Type B pancreatic cell (in vitro differentiated cells): ENCODE measurements at regions not wholly inside any gene's neighbourhood (a gene's known extent, or its start where the extent isn't known, plus 50 kb on each side); places are given as distances from the start of the nearest gene placed in this dataset.
"Not testable (repeated sequence)": the region's sequence is repeated elsewhere in the genome, so short reads cannot be mapped to it uniquely, and the experiment has no call there.

Experiments used
- DNase-seq: peaks from one replicate; pipeline ENCODE4 v3.0.0; 2021; ENCODE audit warnings: mixed read lengths; ENCODE audit not compliant: unreplicated experiment; ENCODE audit errors: extremely low spot score
- H3K27ac Mint-ChIP-seq: 2 replicates; pipeline ENCODE4 v1.8.0; 2021; ENCODE audit warnings: mild to moderate bottlenecking, mixed read lengths
- H3K27me3 Mint-ChIP-seq: 2 replicates; pipeline ENCODE4 v1.8.0; 2021; ENCODE audit warnings: mixed read lengths
- H3K36me3 Mint-ChIP-seq: 2 replicates; pipeline ENCODE4 v1.8.0; 2021; ENCODE audit warnings: mixed read lengths
- H3K4me1 Mint-ChIP-seq: one replicate; pipeline ENCODE4 v1.8.0; 2021; ENCODE audit warnings: mixed read lengths; ENCODE audit not compliant: unreplicated experiment
- H3K4me3 Mint-ChIP-seq: 2 replicates; pipeline ENCODE4 v1.8.0; 2021; ENCODE audit warnings: mild to moderate bottlenecking, mixed read lengths
- H3K9me3 Mint-ChIP-seq: 2 replicates; pipeline ENCODE4 v1.8.0; 2021; ENCODE audit warnings: mixed read lengths
- TF ChIP-seq, protein P1 (sequence below): fragments of 200-600 bp; sonication (generic); conservative IDR thresholded peaks from 2 replicates; pipeline ENCODE4 v1.5.0; 2021; ENCODE audit warnings: antibody characterized with exemption, mild to moderate bottlenecking

DNA sequence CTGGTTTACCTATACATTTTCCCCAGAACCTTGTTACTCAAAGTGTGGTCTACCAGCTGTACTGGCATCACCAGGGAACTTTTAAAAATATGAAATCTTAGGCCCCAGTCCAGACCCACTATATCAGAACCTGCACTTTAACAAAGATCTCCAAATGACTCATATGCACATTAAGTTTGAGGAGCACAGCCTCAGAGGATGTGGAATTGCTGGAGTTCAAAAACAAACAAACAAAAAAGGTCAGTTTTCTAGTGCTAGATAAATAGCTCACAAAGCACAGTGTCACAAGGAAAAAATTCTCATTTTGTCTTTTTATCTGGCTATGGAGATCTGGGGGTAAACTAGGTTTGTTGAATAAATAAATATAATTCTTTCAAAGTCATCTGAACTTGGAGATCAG lies 68.9 kb upstream of the ANKRD55 start:
- Mint-ChIP-seq H3K27ac (no peak overlapping the region), H3K4me1 (peaks cover 16% of the 10 kb centered on the region), H3K27me3 (no peaks in the 10 kb centered on the region), H3K9me3 (peaks cover 13% of the 10 kb centered on the region), H3K4me3 (no peak overlapping the region), H3K36me3 (no peaks in the 10 kb centered on the region)
- DNase-seq = no peak
- TF ChIP-seq, protein P1, sequence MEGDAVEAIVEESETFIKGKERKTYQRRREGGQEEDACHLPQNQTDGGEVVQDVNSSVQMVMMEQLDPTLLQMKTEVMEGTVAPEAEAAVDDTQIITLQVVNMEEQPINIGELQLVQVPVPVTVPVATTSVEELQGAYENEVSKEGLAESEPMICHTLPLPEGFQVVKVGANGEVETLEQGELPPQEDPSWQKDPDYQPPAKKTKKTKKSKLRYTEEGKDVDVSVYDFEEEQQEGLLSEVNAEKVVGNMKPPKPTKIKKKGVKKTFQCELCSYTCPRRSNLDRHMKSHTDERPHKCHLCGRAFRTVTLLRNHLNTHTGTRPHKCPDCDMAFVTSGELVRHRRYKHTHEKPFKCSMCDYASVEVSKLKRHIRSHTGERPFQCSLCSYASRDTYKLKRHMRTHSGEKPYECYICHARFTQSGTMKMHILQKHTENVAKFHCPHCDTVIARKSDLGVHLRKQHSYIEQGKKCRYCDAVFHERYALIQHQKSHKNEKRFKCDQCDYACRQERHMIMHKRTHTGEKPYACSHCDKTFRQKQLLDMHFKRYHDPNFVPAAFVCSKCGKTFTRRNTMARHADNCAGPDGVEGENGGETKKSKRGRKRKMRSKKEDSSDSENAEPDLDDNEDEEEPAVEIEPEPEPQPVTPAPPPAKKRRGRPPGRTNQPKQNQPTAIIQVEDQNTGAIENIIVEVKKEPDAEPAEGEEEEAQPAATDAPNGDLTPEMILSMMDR = no peak

DNA sequence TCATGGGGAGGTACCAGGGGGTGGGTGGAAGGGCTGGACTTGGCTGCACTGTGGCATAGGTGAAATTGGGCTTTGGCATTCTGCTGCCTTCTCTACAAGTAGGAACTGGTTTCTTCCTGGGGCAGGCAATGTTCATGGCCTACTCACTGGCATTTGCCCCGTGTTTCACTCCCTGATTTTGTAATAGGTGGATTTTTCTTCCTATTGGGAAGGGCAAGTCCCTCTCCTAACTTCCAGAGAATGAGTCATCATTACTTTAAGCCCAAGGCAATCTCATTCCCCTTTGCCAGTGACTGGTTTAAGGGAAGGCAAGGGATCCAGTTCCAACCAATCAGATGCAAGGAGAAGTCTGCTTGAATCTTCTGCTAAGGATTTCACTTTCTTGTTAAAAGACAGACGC lies 67.9 kb upstream of the ANKRD55 start:
- TF ChIP-seq, protein P1 = no peak
- no peak for DNase-seq
- peaks cover 16% of the 10 kb centered on the region for H3K4me1 Mint-ChIP-seq
- no peak overlapping the region for H3K27ac Mint-ChIP-seq
- H3K9me3 Mint-ChIP-seq = peaks cover 5% of the 10 kb centered on the region
- H3K27me3 Mint-ChIP-seq = no peaks in the 10 kb centered on the region
- no peak overlapping the region for H3K4me3 Mint-ChIP-seq
- H3K36me3 Mint-ChIP-seq = no peaks in the 10 kb centered on the region

DNA sequence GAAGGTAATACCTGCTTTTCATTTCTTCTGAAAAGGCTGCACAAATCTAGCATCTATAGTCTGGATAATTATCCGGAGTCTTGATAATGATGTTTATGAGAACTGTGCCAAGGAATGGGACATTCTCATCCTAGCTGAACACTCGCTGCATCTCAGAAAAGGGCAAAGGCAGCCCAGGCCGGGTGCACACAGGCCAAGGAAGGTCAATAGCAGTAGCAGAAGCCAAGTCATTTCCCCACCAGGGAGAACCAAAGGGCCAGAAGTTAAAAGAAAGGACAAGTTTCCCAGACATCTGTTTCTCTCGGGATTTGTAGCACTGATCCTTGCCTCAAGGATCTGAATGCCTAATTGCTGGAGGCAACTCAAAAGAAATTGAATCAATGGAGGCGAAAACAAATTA lies 66.1 kb upstream of the ANKRD55 start:
- Mint-ChIP-seq H3K27ac (no peak overlapping the region), H3K4me1 (peaks cover 13% of the 10 kb centered on the region), H3K9me3 (no peaks in the 10 kb centered on the region), H3K4me3 (no peak overlapping the region), H3K36me3 (no peaks in the 10 kb centered on the region), H3K27me3 (no peaks in the 10 kb centered on the region)
- no peak for DNase-seq
- TF ChIP-seq, protein P1 = no peak

DNA sequence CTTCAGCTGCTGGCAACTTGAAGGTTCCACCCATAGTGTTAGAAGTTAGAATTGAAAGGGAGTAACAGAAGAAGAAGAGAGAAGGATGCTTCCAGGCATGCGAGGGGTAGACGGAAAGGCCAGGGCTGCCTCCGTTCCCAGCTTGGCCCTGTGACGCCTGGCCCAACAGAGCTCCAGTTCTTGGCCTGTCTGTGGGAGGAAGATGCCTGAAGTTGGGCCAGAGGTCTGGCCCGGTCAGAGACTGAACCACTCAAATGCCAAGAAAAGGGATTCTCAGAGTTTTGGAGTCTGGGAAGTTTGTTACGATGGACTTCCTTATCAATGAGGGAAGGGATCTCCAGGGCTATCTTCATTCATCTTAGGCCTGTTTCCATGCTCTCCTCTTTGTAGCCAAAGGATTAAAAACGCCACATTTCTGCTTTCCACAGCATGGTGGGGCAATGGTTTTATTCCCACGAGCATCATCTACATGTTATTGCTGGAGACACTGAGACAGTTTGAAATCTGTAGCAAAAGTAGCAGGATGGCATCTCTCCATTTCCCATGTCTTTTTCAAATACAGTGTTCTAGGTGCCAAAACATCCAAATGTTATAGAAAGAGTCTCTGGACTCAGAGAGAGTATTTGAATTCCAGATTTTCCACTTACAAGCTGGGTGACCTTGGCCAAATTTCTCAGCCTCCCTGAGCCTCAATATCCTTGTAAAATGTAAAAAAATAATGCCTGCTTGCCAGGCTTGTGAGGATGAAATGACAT lies 65.4 kb upstream of the ANKRD55 start:
- Mint-ChIP-seq H3K4me1 (peaks cover 13% of the 10 kb centered on the region), H3K27me3 (no peaks in the 10 kb centered on the region), H3K9me3 (no peaks in the 10 kb centered on the region), H3K36me3 (no peaks in the 10 kb centered on the region), H3K4me3 (no peak overlapping the region), H3K27ac (no peak overlapping the region)
- TF ChIP-seq, protein P1 = no peak
- no peak for DNase-seq

DNA sequence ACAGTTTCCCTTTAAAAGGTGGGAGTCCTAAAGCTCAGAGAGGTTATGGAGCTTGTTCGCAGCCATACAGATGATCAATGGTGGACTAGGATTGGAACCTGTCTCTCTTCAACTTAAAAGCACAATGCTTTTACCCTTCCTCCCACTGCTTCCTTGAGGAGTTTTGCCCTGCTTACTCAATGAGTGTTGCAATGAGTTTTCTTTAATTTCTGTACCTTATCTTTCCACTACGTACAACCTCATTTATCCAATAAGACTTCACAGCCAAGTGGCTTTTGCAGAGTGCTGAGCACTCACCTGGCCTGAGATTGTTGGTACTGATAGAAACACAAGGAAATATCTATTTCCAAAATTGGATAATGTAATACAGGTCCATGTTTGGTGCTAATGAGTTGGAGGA lies 64.7 kb upstream of the ANKRD55 start:
- no peak overlapping the region for H3K4me3 Mint-ChIP-seq
- TF ChIP-seq, protein P1 = no peak
- no peaks in the 10 kb centered on the region for H3K27me3 Mint-ChIP-seq
- H3K4me1 Mint-ChIP-seq = peaks cover 13% of the 10 kb centered on the region
- no peak overlapping the region for H3K27ac Mint-ChIP-seq
- H3K36me3 Mint-ChIP-seq = no peaks in the 10 kb centered on the region
- no peaks in the 10 kb centered on the region for H3K9me3 Mint-ChIP-seq
- no peak for DNase-seq

DNA sequence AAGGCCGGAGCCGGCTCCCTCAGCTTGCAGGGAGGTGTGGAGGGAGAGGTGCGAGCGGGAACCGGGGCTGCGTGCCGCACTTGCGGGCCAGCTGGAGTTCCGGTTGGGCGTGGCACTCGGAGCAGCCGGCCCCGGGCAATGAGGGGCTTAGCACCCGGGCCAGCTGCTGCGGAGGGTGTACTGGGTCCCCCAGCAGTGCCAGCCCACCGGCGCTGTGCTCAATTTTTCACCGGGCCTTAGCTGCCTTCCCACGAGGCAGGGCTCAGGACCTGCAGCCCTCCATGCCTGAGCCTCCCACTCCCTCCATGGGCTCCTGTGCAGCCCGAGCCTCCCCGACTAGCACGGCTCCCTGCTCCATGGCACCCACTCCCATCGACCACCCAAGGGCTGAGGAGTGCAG lies 62.2 kb upstream of the ANKRD55 start:
- H3K27me3 Mint-ChIP-seq, H3K27ac Mint-ChIP-seq, H3K4me3 Mint-ChIP-seq, H3K36me3 Mint-ChIP-seq, DNase-seq, H3K9me3 Mint-ChIP-seq: not testable (repeated sequence)
- H3K4me1 Mint-ChIP-seq = peaks cover 13% of the 10 kb centered on the region
